NB4 (cell line): ENCODE measurements at regions not wholly inside any gene's neighbourhood (a gene's known extent, or its start where the extent isn't known, plus 50 kb on each side); places are given as distances from the start of the nearest gene placed in this dataset.

Experiments used
- CTCF ChIP-seq: IDR thresholded peaks from one replicate; pipeline ENCODE4 v1.5.1; 2012; ENCODE audit warnings: low read depth, low read length
- MAX ChIP-seq: IDR thresholded peaks from 2 replicates; pipeline ENCODE4 v1.6.1; 2011; ENCODE audit warnings: low read depth, low read length
- MYC ChIP-seq: IDR thresholded peaks from 2 replicates; pipeline ENCODE4 v1.6.1; 2011; ENCODE audit warnings: low read depth, low read length
- POLR2A ChIP-seq: IDR thresholded peaks from 2 replicates; pipeline ENCODE4 v1.6.1; 2011; ENCODE audit warnings: mild to moderate bottlenecking; ENCODE audit not compliant: insufficient read length; ENCODE audit errors: extremely low read depth

- no peak for TF ChIP-seq POLR2A
- TF ChIP-seq CTCF = no peak
- no peak for TF ChIP-seq MAX
- no peak for TF ChIP-seq MYC
Observed at GRCh38 chr13:111952814-111953213, 114.1 kb upstream of the SOX1 start.
